Central memory CD8-positive, alpha-beta T cell (primary cell): ENCODE measurements at regions not wholly inside any gene's neighbourhood (a gene's known extent, or its start where the extent isn't known, plus 50 kb on each side); places are given as distances from the start of the nearest gene placed in this dataset.
"Not testable (repeated sequence)": the region's sequence is repeated elsewhere in the genome, so short reads cannot be mapped to it uniquely, and the experiment has no call there.

ENCODE experiments used
- ATAC-seq: fragments of 150-1000 bp; cut with Tn5 transposase; replicated peaks from 2 replicates; pipeline ENCODE4 v1.10.0; 2022; ENCODE audit warnings: mild to moderate bottlenecking, moderate FRiP score, moderate number of reproducible peaks; ENCODE audit not compliant: poor library complexity, severe bottlenecking; ENCODE audit errors: extremely low read depth
- DNase-seq, 2 donors: peaks; one replicate each; pipeline ENCODE4 v3.0.0; 2021; ENCODE audit warnings: low spot score in 2 of 2
- H3K27ac Mint-ChIP-seq: one replicate; pipeline ENCODE4 v1.8.0; 2022; ENCODE audit warnings: low read depth, mild to moderate bottlenecking, moderate library complexity, mixed read lengths
- H3K27me3 Mint-ChIP-seq: one replicate; pipeline ENCODE4 v1.8.0; 2022; ENCODE audit warnings: mixed read lengths
- H3K36me3 Mint-ChIP-seq: one replicate; pipeline ENCODE4 v1.8.0; 2022; ENCODE audit warnings: mild to moderate bottlenecking, moderate library complexity, mixed read lengths; ENCODE audit not compliant: insufficient read depth
- H3K4me1 Mint-ChIP-seq: one replicate; pipeline ENCODE4 v1.8.0; 2022; ENCODE audit warnings: mixed read lengths
- H3K4me3 Mint-ChIP-seq: one replicate; pipeline ENCODE4 v1.8.0; 2022; ENCODE audit warnings: mild to moderate bottlenecking, moderate library complexity, mixed read lengths
- H3K9me3 Mint-ChIP-seq: one replicate; pipeline ENCODE4 v1.8.0; 2022; ENCODE audit warnings: mixed read lengths

GRCh38 chr4:103499094-103499493 lies 220.7 kb downstream of the TACR3 start:
- Mint-ChIP-seq H3K4me3 (no peak overlapping the region), H3K36me3 (no peaks in the 10 kb centered on the region), H3K4me1 (no peaks in the 10 kb centered on the region), H3K27me3 (no peaks in the 10 kb centered on the region), H3K9me3 (peaks cover 5% of the 10 kb centered on the region), H3K27ac (no peak overlapping the region)
- no peak for DNase-seq
- no peak for ATAC-seq

- H3K4me3 Mint-ChIP-seq = no peak overlapping the region
- ATAC-seq (no peak), DNase-seq (no peak)
- H3K27ac Mint-ChIP-seq = no peak overlapping the region
- H3K4me1 Mint-ChIP-seq = no peaks in the 10 kb centered on the region
- H3K27me3 Mint-ChIP-seq = no peaks in the 10 kb centered on the region
- no peaks in the 10 kb centered on the region for H3K36me3 Mint-ChIP-seq
- peaks cover 2% of the 10 kb centered on the region for H3K9me3 Mint-ChIP-seq
Observed at GRCh38 chr4:103498161-103499070, 221.4 kb downstream of the TACR3 start.

- Mint-ChIP-seq H3K27me3 (no peaks in the 10 kb centered on the region), H3K4me1 (no peaks in the 10 kb centered on the region), H3K27ac (no peak overlapping the region), H3K4me3 (no peak overlapping the region), H3K36me3 (no peaks in the 10 kb centered on the region), H3K9me3 (no peaks in the 10 kb centered on the region)
- ATAC-seq (no peak), DNase-seq (no peak)
Observed at GRCh38 chr4:103497692-103498091, 222.1 kb downstream of the TACR3 start.

GRCh38 chr4:103496800-103497199 lies 223.0 kb downstream of the TACR3 start:
- Mint-ChIP-seq H3K36me3 (no peaks in the 10 kb centered on the region), H3K4me1 (no peaks in the 10 kb centered on the region), H3K4me3 (no peak overlapping the region), H3K27me3 (no peaks in the 10 kb centered on the region), H3K9me3 (no peaks in the 10 kb centered on the region), H3K27ac (no peak overlapping the region)
- ATAC-seq (no peak), DNase-seq (no peak)

- Mint-ChIP-seq H3K9me3 (no peaks in the 10 kb centered on the region), H3K27ac (no peak overlapping the region), H3K36me3 (no peaks in the 10 kb centered on the region), H3K27me3 (no peaks in the 10 kb centered on the region), H3K4me1 (no peaks in the 10 kb centered on the region), H3K4me3 (no peak overlapping the region)
- ATAC-seq = no peak
- DNase-seq = no peak
Observed at GRCh38 chr4:103493450-103494159, 226.2 kb downstream of the TACR3 start.

GRCh38 chr4:103485296-103485695 lies 234.5 kb downstream of the TACR3 start:
- H3K4me1 Mint-ChIP-seq, H3K27ac Mint-ChIP-seq, H3K4me3 Mint-ChIP-seq, H3K9me3 Mint-ChIP-seq, DNase-seq, H3K36me3 Mint-ChIP-seq, ATAC-seq, H3K27me3 Mint-ChIP-seq: not testable (repeated sequence)

GRCh38 chr4:103484521-103484920 lies 235.3 kb downstream of the TACR3 start:
- DNase-seq = no peak
- H3K4me3 Mint-ChIP-seq = no peak overlapping the region
- no peak overlapping the region for H3K27ac Mint-ChIP-seq
- no peaks in the 10 kb centered on the region for H3K4me1 Mint-ChIP-seq
- H3K27me3 Mint-ChIP-seq = no peaks in the 10 kb centered on the region
- no peak for ATAC-seq
- H3K36me3 Mint-ChIP-seq = peaks cover 1% of the 10 kb centered on the region
- no peaks in the 10 kb centered on the region for H3K9me3 Mint-ChIP-seq

GRCh38 chr4:103482893-103483292 lies 236.9 kb downstream of the TACR3 start:
- H3K9me3 Mint-ChIP-seq = no peaks in the 10 kb centered on the region
- no peaks in the 10 kb centered on the region for H3K27me3 Mint-ChIP-seq
- DNase-seq (no peak), ATAC-seq (no peak)
- no peaks in the 10 kb centered on the region for H3K4me1 Mint-ChIP-seq
- no peak overlapping the region for H3K4me3 Mint-ChIP-seq
- no peak overlapping the region for H3K27ac Mint-ChIP-seq
- peaks cover 1% of the 10 kb centered on the region for H3K36me3 Mint-ChIP-seq

GRCh38 chr4:103482471-103482870 lies 237.3 kb downstream of the TACR3 start:
- no peak for DNase-seq
- no peak overlapping the region for H3K4me3 Mint-ChIP-seq
- ATAC-seq = no peak

GRCh38 chr4:103478734-103479133 lies 241.1 kb downstream of the TACR3 start:
- Mint-ChIP-seq H3K27ac (no peak overlapping the region), H3K9me3 (no peaks in the 10 kb centered on the region), H3K27me3 (no peaks in the 10 kb centered on the region), H3K36me3 (peaks cover 1% of the 10 kb centered on the region), H3K4me3 (no peak overlapping the region), H3K4me1 (no peaks in the 10 kb centered on the region)
- no peak for ATAC-seq
- no peak for DNase-seq

More at GRCh38 chr4:103482471-103482870, 237.3 kb downstream of the TACR3 start:
- peaks cover 1% of the 10 kb centered on the region for H3K36me3 Mint-ChIP-seq
- no peaks in the 10 kb centered on the region for H3K4me1 Mint-ChIP-seq
- H3K9me3 Mint-ChIP-seq = no peaks in the 10 kb centered on the region
- H3K27me3 Mint-ChIP-seq = no peaks in the 10 kb centered on the region
- no peak overlapping the region for H3K27ac Mint-ChIP-seq

- Mint-ChIP-seq H3K36me3 (peaks cover 1% of the 10 kb centered on the region), H3K4me1 (no peaks in the 10 kb centered on the region), H3K9me3 (no peaks in the 10 kb centered on the region), H3K4me3 (no peak overlapping the region), H3K27me3 (no peaks in the 10 kb centered on the region), H3K27ac (no peak overlapping the region)
- ATAC-seq (no peak), DNase-seq (no peak)
Observed at GRCh38 chr4:103478210-103478609, 241.6 kb downstream of the TACR3 start.

GRCh38 chr4:103457566-103457965 lies 259.4 kb upstream of the CENPE start:
- DNase-seq = no peak
- no peaks in the 10 kb centered on the region for H3K36me3 Mint-ChIP-seq
- no peak overlapping the region for H3K4me3 Mint-ChIP-seq
- no peak for ATAC-seq
- H3K9me3 Mint-ChIP-seq = peaks cover 6% of the 10 kb centered on the region
- no peaks in the 10 kb centered on the region for H3K27me3 Mint-ChIP-seq
- no peak overlapping the region for H3K27ac Mint-ChIP-seq
- H3K4me1 Mint-ChIP-seq = no peaks in the 10 kb centered on the region

- H3K27ac Mint-ChIP-seq = no peak overlapping the region
- ATAC-seq (no peak), DNase-seq (no peak)
- no peaks in the 10 kb centered on the region for H3K27me3 Mint-ChIP-seq
- H3K36me3 Mint-ChIP-seq = no peaks in the 10 kb centered on the region
- no peaks in the 10 kb centered on the region for H3K9me3 Mint-ChIP-seq
- H3K4me1 Mint-ChIP-seq = no peaks in the 10 kb centered on the region
- no peak overlapping the region for H3K4me3 Mint-ChIP-seq
Observed at GRCh38 chr4:103451341-103451740, 253.2 kb upstream of the CENPE start.
